CD14-positive monocyte (primary cell): ENCODE measurements at regions not wholly inside any gene's neighbourhood (a gene's known extent, or its start where the extent isn't known, plus 50 kb on each side); places are given as distances from the start of the nearest gene placed in this dataset.
"Not testable (repeated sequence)": the region's sequence is repeated elsewhere in the genome, so short reads cannot be mapped to it uniquely, and the experiment has no call there.

Experiments used
- DNase-seq, 3 donors: peaks; one replicate each; pipeline ENCODE4 v3.0.0-alpha.2; 2011 to 2022
- H2AFZ ChIP-seq: 2 replicates; pipeline ENCODE4 v1.6.0; 2012; ENCODE audit warnings: mild to moderate bottlenecking, low read depth, low read length, inconsistent platforms; ENCODE audit not compliant: insufficient read depth, poor library complexity, severe bottlenecking
- H3K27ac ChIP-seq, 2 donors: 1 replicate in 1 of 2; 2 replicates in 1 of 2; pipeline ENCODE4 v1.5.1; 2012 to 2013; ENCODE audit warnings: low read length in 2 of 2, control low read depth in 1 of 2, inconsistent platforms in 1 of 2, low read depth in 1 of 2, mild to moderate bottlenecking in 1 of 2
- H3K27me3 ChIP-seq, 2 donors: one replicate each; pipeline versions ENCODE4 v1.6.0 to v1.6.1; 2011 to 2013; ENCODE audit warnings: low read length in 2 of 2; ENCODE audit not compliant: control insufficient read depth in 2 of 2, insufficient read depth in 2 of 2
- H3K36me3 ChIP-seq, 2 donors: replicated peaks in 1 of 2; 1 replicate in 1 of 2; 2 replicates in 1 of 2; pipeline versions ENCODE4 v1.5.1 to v1.6.1; 2012 to 2013; ENCODE audit warnings: low read length in 2 of 2, control low read depth in 1 of 2, inconsistent platforms in 1 of 2, mild to moderate bottlenecking in 1 of 2; ENCODE audit not compliant: insufficient read depth in 2 of 2, control insufficient read depth in 1 of 2
- H3K4me1 ChIP-seq, 2 donors: 1 replicate in 1 of 2; 2 replicates in 1 of 2; pipeline versions ENCODE4 v1.5.1 to v1.6.1; 2012 to 2013; ENCODE audit warnings: low read length in 2 of 2, control low read depth in 1 of 2, inconsistent platforms in 1 of 2, mild to moderate bottlenecking in 1 of 2, moderate library complexity in 1 of 2; ENCODE audit not compliant: insufficient read depth in 2 of 2, control insufficient read depth in 1 of 2
- H3K4me2 ChIP-seq: replicated peaks from 2 replicates; pipeline ENCODE3; 2012; ENCODE audit warnings: low read length, moderate library complexity, mild to moderate bottlenecking; ENCODE audit not compliant: poor library complexity, severe bottlenecking; ENCODE audit errors: extremely low read depth
- H3K4me3 ChIP-seq, 3 experiments: fragments of 200-600 bp in 1 of 3; sonication (generic) in 1 of 3; replicated peaks in 1 of 3; 1 replicate in 2 of 3; 2 replicates in 1 of 3; pipeline ENCODE4 v1.5.1; 2011 to 2013; ENCODE audit warnings: low read length in 3 of 3, mild to moderate bottlenecking in 3 of 3, control low read depth in 2 of 3, low read depth in 2 of 3, inconsistent platforms in 1 of 3, moderate library complexity in 1 of 3
- H3K79me2 ChIP-seq: 2 replicates; pipeline ENCODE4 v1.6.0; 2012; ENCODE audit warnings: mild to moderate bottlenecking, control low read depth, inconsistent platforms, low read length, moderate library complexity; ENCODE audit not compliant: insufficient read depth
- H3K9ac ChIP-seq: 2 replicates; pipeline ENCODE4 v1.6.0; 2017; ENCODE audit warnings: low read length, mild to moderate bottlenecking; ENCODE audit not compliant: insufficient read depth, poor library complexity, severe bottlenecking
- H3K9me3 ChIP-seq, 2 donors: replicated peaks in 1 of 2; 1 replicate in 1 of 2; 2 replicates in 1 of 2; pipeline versions ENCODE4 v1.5.1 to v1.6.1; 2012 to 2013; ENCODE audit warnings: low read length in 2 of 2, control low read depth in 1 of 2; ENCODE audit not compliant: control insufficient read depth in 1 of 2, insufficient read depth in 1 of 2
- H4K20me1 ChIP-seq: 2 replicates; pipeline ENCODE4 v1.6.0; 2012; ENCODE audit warnings: mild to moderate bottlenecking, low read length, control low read depth, moderate library complexity; ENCODE audit not compliant: insufficient read depth
- H3K27ac Mint-ChIP-seq, 7 donors: one replicate each; pipeline ENCODE4 v1.8.0; 2020; ENCODE audit warnings: mild to moderate bottlenecking in 7 of 7, mixed read lengths in 7 of 7, moderate library complexity in 6 of 7, inconsistent platforms in 2 of 7
- H3K27me3 Mint-ChIP-seq, 3 donors: one replicate each; pipeline ENCODE4 v1.8.0; 2021 to 2022; ENCODE audit warnings: low read depth in 3 of 3, mild to moderate bottlenecking in 3 of 3, mixed read lengths in 3 of 3, moderate library complexity in 3 of 3, inconsistent platforms in 1 of 3
- H3K36me3 Mint-ChIP-seq, 2 donors: one replicate each; pipeline ENCODE4 v1.8.0; 2020; ENCODE audit warnings: mixed read lengths in 2 of 2, inconsistent platforms in 1 of 2, mild to moderate bottlenecking in 1 of 2
- H3K4me1 Mint-ChIP-seq: one replicate; pipeline ENCODE4 v1.8.0; 2020; ENCODE audit warnings: mild to moderate bottlenecking, mixed read lengths
- H3K4me3 Mint-ChIP-seq, 2 donors: one replicate each; pipeline ENCODE4 v1.8.0; 2020; ENCODE audit warnings: mild to moderate bottlenecking in 2 of 2, mixed read lengths in 2 of 2, moderate library complexity in 1 of 2
- H3K9me3 Mint-ChIP-seq, 7 donors: one replicate each; pipeline ENCODE4 v1.8.0; 2020 to 2022; ENCODE audit warnings: mixed read lengths in 7 of 7, mild to moderate bottlenecking in 6 of 7, moderate library complexity in 6 of 7, inconsistent platforms in 2 of 7
- CTCF ChIP-seq: fragments of 200-600 bp; IDR thresholded peaks from one replicate; pipeline ENCODE4 v1.8.0; 2022; ENCODE audit warnings: antibody characterized with exemption, mild to moderate bottlenecking
- WGBS: methylation state at CpG from one replicate; pipeline ENCODE4 v1.1.5; 2013; ENCODE audit warnings: missing lambda C conversion rate; ENCODE audit not compliant: insufficient coverage; 5-methylcytosine and 5-hydroxymethylcytosine counted together
- intact Hi-C, 2 donors: fragments of 100-400 bp; cut with micrococcal nuclease; formaldehyde crosslinking; loops; one replicate each; pipeline versions ENCODE4 v1.15.0 to v1.15.1; 2023

- H3K4me1 ChIP-seq, H3K9me3 Mint-ChIP-seq, H4K20me1 ChIP-seq, H3K36me3 ChIP-seq, H3K9me3 ChIP-seq, H3K27ac ChIP-seq, H3K27ac Mint-ChIP-seq, H3K4me1 Mint-ChIP-seq, H3K9ac ChIP-seq, H3K27me3 ChIP-seq, intact Hi-C loops, H3K36me3 Mint-ChIP-seq, H3K79me2 ChIP-seq, H3K4me3 ChIP-seq, H2AFZ ChIP-seq, DNase-seq, H3K4me3 Mint-ChIP-seq, H3K4me2 ChIP-seq, H3K27me3 Mint-ChIP-seq: not testable (repeated sequence)
- WGBS: no CpG with 5 or more reads among the region's 2 CpGs
These were observed 1122.5 kb downstream of the TMEM121 start for GRCh38 chr14:106648874-106649273.

- Histone ChIP-seq H3K9ac (no peak overlapping the region), H3K4me2 (no peak overlapping the region), H3K9me3 (no peaks in the 10 kb centered on the region), H3K4me1 (no peaks in the 10 kb centered on the region), H3K27me3 (no peaks in the 10 kb centered on the region), H3K4me3 (no peak overlapping the region), H2AFZ (no peak overlapping the region), H3K27ac (no peak overlapping the region), H3K36me3 (no peaks in the 10 kb centered on the region), H4K20me1 (no peaks in the 10 kb centered on the region), H3K79me2 (no peaks in the 10 kb centered on the region)
- Mint-ChIP-seq H3K4me1 (no peaks in the 10 kb centered on the region), H3K27ac (no peak overlapping the region), H3K36me3 (no peaks in the 10 kb centered on the region), H3K9me3 (peaks cover 3 to 7% (median 4%) of the 10 kb centered on the region in 7 donors), H3K27me3 (peaks cover 0 to 3% (median 1%) of the 10 kb centered on the region in 3 donors), H3K4me3 (no peak overlapping the region)
- no peak for DNase-seq
- WGBS: no CpG with 5 or more reads among the region's 1 CpG
- TF ChIP-seq CTCF: no peak
- intact Hi-C loops: no loop called here
These were observed 1124.6 kb downstream of the TMEM121 start for GRCh38 chr14:106651016-106651415.
